ENCODE measurements at regions not wholly inside any gene's neighbourhood (a gene's known extent, or its start where the extent isn't known, plus 50 kb on each side); places are given as distances from the start of the nearest gene placed in this dataset.

DNA sequence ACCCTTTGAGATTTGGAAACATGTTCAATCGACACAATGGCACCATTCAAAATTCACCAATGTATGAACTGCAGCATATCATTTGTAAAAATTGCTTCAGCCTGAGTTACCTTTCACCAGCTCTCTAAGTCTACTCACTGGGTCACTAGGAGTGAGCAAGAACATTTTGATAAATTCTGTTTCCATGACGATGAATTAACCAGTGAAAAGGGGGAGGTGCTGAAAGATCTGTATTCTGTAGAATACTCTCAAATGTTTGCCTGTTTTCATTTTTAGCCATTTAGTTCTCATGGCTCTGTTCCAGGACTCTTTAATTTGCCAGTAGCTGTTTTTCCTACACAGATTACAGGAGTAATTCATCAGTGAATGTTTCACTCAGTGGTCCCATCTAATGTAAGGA lies 883.4 kb downstream of the DIAPH3 start:
- no peak for TF ChIP-seq CTCF (IDR thresholded peaks at IDR 0.05)
- no peak for TF ChIP-seq POLR2A (IDR thresholded peaks at IDR 0.05)
